ENCODE measurements at regions not wholly inside any gene's neighbourhood (a gene's known extent, or its start where the extent isn't known, plus 50 kb on each side); places are given as distances from the start of the nearest gene placed in this dataset.

GRCh38 chr11:129618046-129618569 is 197.5 kb upstream of the TMEM45B start:
- TF ChIP-seq CTCF (IDR thresholded peaks at IDR 0.05) (no peak), POLR2A (IDR thresholded peaks at IDR 0.05) (no peak)

All from thyroid gland (tissue), 4 donors.